GM19372 (cell line): ENCODE measurements at regions not wholly inside any gene's neighbourhood (a gene's known extent, or its start where the extent isn't known, plus 50 kb on each side); places are given as distances from the start of the nearest gene placed in this dataset.

Experiments
- ATAC-seq: cut with Tn5 transposase; IDR thresholded peaks from one replicate; pipeline ENCODE4 v1.9.1; 2021; ENCODE audit warnings: mild to moderate bottlenecking, low read depth, moderate library complexity; ENCODE audit not compliant: unreplicated experiment

DNA sequence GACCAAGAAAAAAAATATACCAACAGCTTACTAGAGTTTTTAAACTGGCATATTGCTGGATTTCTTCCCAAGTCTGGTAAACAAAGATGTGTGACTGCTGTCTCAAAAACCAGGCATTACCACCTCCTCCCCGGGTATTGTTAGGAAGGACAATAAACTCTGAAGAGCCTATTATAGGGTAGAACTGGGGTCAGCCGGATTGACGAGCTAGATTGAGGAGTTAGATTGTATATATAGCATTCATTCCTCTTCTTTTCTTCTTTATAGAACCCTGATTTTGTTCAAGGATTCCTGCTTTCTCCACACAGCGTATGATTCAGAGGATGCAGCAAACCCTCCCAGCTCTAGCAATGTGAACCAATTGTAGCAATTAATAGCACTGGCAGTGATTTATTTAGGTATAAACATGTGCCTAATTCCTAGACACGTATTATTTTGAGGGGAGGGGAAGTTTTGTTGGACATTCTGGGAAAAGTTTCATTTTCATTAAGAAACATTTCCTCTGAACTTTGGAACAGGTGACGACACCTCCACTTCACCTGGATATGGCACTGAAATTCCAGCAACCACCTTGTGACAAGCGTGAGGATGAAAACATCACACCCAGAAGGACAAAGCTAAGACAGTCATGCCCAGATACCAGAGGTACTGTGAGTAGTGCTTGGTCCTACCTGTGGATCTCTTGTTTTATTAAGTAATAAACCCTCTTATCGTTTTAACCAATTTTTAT lies 679.4 kb upstream of the KIRREL3 start:
- ATAC-seq, result no peak

DNA sequence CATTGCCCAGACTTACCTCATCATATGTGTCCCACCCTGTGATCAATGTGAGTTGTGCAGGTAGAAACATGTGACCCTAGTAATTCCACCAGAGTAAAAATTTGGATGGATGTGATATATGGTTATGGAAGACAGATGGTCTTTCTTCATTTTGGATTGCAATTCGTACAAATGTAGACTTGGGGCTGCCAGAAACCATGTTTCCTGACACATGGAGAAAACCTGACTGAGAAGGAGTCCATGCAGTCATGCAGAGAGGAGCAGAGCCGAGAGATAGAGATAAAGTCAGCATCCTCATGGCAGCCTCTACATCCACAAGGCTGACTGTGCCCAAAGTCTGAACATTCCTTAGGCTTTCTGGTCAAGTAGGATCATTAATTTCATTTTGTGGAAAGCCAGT lies 678.1 kb upstream of the KIRREL3 start:
- ATAC-seq, result no peak

DNA sequence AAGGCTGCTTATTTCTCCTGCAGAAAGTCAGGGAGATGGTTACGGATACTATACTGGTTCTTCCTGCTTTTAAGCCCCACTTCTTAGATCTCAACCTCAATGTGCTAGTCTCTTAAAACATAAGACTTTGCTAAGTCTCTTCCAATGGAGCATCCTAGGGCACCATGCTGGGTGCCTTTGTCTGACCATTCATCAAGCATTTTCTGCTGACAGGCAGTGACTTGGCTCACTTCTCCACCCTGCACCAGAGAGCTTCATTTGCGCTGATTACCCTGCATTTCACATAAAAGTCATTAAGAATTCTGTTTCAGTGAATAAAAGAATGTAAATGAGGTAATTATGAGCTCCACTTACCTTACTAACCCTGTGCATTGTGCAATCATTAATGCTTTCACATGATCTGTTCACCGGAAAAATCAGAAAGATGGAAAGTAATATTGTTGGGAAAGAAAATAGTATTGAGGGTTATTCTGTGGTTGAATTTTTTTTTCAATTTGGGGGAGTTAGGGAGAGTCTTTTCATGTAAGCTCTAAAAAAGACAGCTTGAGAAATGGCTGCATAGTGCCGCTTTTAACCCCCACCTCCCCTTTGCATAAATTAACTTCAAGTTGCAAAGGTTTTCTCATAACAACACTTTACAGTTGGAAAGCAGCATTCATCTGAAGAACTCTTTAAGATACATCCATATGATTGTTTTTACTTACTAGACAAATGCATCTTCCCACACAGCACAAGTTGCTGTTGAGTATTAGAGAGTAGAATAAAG lies 677.3 kb upstream of the KIRREL3 start:
- no peak for ATAC-seq

DNA sequence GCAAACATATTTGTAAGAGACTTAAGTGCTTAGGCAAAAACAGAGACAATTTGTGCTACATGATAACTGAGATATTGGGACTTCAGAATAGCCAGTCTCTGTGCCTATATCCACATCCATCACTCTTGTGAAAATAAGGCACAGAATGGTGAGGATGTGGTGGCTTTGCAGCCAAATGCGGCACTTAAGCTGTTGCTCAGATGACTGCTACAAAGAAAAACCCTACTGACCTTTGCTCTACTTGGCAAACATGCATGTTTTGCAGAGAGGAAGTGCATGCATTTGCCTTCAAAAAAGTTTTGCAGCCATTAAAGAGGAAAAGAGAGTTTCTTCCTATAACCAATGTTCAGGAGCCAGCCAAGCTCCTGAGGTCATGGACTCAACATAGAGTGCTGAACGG lies 675.0 kb upstream of the KIRREL3 start:
- ATAC-seq, result no peak

DNA sequence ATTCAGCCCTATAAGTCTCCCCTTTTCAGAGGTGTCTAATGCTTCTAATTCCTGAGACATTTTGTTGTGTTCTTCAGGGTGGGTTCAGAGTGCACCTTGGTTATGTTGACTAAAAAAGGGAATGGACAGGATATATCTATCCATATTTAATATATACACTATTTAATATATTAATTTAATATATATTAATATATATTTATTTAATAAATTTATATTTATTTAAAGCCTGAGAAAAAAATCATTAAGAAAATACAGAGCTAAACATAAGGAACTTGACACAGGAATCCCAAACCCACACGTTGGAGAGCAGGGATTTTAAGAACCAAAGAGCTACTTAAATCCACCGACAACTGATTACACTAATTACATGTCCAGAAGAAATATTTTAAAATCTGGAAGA lies 674.2 kb upstream of the KIRREL3 start:
- ATAC-seq, result no peak

DNA sequence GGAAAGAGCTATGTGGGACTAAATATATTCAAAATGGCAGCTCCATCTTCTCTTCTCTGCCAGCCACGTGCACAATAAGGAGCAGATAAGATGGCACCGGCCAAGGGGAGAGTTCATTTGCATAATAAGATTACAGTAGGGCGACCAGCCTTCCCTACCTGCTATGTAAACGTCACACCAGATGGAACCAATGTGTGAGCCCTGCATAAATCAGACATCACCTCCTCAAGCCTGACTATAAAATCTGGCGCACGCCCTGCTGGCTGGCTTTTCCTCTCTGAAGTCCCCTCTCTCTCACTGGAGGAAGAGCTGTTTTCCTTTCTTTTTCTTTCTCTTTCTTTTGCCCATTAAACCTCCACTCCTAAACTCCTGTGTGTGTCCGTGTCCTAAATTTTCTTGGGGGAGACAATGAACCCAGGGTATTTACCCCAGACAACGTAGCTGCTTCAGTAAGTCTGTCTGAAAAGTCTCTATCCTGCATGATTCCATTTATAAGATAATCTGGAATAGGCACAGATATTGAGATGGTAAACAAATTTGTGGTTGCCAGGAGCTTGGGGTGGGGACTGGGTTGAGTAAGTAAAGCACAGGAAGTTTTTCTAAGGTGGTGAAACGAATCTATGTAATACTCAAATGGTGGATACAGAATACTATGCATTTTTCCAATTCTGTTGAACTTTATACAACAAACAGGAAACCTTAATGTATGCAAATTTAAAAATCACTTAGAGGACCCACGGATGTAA lies 670.0 kb upstream of the KIRREL3 start:
- ATAC-seq, result no peak

DNA sequence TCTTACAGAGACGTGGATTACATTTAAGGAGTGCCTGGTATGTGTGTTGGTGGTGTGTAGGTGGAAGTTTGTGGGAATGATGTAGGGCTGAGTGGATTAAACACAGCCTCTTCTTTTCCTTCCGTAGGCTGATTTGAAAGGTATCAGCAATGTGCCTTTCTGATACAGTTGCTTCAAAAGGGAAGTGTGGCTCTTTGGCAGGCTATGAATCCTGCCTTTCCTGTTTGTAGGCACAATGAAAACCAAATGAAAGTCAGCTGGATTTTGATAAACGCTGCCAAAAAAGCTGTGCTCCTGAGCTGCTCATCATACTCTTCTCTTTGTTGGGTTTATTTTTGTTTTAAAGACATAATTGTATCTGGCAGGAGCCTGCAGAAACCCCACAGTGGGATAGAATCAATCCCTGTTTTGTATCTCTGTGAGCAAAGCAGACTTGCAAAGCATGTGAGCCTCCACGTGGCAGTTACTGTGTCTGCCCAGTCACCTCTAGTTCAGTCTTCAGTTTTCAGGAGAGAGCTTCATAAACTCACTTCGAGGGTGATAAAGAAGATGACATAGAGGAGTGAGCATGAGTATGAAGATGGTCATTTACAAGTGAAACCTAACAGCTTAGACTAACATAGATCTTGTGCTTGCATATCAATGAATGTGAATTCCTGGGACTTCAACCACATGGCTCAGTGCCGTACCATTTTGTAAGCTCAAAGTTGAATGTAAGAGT lies 655.7 kb upstream of the KIRREL3 start:
- no peak for ATAC-seq

DNA sequence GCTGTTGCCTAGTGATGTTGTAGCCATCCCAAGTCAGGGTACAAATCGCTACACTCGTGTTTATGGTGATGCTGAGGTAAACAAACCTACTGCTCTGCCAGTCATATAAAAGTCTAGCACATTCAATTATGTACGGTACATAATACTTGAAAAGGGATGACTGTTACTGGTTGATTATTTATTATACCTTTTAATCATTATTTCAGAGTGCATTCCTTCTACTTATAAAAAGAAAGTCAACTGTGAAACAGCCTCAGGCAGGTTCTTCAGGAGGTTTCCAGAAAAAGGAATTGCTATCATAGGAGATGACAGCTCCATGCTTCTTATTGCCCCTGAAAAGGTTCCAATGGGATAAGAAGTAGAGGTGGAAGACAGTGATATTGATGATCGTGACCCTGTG lies 652.5 kb upstream of the KIRREL3 start:
- no peak for ATAC-seq

DNA sequence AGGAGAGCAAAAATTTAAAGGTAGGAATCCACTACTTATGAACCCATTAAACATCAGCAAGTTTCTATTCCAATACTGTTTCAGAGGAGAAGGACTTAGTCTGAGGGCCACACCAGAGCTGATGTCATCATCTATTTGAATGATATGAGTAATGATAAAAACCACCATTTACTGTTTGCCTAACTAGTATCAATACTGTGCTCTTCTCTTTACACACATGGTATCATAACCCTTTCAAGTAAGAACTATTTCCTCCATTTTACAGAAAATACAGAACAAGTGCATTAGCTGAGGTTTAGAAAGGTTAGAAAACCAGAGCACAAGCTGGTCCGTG lies 651.3 kb upstream of the KIRREL3 start:
- ATAC-seq, result no peak

DNA sequence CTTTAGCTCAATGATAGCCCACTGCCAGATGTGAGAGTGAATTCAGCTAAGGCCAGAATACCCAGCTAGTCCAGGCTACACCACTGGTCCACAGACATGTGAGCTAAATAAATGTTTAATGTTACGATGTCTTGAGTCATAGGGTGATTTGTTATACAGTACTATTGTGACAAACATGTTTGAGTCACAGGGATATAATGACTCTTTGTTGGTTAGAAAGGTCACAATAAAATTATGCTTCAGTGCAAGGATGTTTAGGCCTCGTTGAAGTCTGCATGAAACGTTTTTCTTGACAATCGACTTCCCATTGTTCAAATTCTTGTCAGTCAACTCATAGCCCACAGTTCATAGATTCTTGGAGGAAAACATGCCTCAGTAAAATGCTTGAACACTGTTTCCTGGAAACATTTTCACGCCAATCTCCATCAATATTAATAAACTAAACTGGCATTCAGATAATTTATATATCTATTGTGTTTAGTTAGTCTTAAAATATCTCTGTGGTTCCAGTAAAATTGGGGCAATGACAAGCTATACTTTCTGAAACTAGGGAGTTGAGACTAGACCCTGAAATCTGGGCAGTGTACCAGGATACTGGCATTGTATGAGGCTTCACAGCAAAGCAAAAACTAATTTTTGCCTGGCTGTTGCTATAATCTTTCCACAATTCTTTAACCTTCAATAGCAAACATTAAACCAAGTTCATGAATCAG lies 650.8 kb upstream of the KIRREL3 start:
- ATAC-seq, result no peak

DNA sequence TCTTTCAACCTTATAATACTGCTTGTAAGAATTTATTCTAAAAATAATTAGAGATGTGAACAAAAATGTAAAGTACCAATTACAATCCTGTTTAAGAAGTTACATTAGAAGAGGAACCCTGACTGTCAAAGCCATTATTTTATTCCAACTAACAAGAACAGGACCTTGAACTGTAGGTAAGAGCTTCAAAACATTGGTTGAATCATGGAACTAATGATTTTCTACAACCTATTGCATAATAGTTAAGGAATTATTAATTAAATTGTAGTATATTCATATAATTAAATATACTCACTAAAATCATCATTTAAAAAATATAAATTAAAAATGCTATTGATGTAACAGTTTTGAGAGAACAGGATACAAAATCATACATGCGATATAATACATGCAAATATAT lies 649.4 kb upstream of the KIRREL3 start:
- no peak for ATAC-seq

DNA sequence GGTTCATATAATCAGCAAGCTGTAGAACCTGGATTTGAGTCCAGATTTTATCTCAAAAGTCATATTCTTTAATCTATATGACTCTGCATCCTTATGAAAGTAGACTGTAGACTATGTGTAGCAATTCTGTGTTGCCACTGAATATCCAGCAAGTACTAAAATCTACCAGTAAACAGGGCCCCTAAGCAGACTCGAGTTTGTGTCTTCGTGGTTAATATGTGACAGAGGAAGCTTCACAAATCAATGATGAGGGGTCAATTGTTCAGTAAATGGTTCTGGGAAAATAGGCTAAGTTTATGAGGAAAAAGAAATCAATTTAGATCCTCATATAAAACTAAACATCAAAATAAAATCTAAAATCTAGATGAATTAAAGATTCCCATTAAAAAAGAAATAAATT lies 648.5 kb upstream of the KIRREL3 start:
- ATAC-seq, result no peak

DNA sequence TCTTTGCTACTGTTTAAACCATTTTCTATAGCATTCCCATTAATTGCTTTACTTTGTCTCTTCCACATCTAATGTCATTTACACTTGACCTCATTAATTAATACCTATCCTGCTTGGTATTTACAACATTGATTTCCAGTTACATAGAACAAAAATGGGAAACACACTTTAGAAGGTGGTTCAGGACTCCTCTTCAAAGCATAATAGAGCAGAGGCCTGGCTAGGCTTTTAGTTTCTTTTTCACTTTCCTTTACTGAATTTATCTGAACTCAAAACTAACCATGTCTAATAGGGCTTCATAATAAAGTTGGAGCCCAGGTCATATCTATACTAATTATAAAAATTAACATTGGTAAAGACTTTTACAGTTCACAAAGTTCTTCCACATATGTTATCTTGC lies 648.0 kb upstream of the KIRREL3 start:
- ATAC-seq, result no peak

DNA sequence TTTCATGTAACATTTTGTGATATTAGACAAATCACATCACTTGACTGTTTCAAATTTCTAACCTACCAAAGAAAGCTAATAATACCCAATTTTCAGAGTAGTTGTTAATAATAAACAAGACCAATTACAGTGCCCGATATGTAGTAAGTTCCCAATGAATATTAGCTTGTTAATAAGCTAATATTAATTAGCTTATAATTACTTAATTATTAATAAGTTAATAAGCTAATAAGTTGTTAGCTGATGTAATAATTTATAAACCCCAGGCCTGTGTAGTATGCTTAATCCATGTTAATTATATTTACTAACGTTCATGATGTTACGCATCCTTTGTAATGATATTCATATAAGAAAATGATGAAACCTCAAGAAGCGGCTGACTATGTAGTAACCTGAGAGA lies 643.8 kb upstream of the KIRREL3 start:
- no peak for ATAC-seq

DNA sequence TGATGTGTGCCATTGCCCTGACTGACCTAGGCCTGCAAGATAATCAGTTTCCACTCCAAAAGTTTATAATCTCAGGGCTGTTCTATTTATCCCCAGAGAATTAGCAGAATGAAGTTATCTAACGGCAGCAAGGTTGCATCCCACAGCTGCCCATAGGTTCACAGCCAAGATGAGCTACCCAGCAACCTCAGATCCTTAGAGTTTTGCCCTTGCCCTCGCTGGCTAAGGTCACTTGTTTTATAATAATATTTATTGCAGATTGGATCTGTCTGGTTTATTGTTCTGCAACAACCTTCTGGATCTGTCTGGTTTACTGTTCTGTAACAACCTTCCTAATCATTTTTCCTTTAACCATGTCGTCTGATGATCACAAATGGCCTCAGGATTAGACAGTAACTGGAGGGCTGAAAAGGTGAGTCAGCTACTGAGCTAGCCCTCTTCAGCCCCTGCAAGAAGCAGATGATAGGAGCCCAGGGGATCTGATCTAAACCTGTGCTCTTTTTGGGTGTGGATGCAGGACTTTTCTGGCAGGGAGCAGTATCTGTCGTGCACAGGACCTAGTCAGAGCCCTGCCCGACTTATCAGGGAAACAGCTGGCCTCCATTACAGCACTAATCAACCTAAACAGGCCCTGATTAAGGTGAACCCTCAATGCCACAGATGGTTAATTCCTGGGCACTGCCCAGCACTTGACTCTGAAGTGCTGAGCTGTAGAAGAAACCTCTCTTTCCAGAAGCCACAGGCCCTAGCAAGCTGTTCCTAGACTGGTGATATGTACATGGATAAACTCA lies 642.9 kb upstream of the KIRREL3 start:
- no peak for ATAC-seq

DNA sequence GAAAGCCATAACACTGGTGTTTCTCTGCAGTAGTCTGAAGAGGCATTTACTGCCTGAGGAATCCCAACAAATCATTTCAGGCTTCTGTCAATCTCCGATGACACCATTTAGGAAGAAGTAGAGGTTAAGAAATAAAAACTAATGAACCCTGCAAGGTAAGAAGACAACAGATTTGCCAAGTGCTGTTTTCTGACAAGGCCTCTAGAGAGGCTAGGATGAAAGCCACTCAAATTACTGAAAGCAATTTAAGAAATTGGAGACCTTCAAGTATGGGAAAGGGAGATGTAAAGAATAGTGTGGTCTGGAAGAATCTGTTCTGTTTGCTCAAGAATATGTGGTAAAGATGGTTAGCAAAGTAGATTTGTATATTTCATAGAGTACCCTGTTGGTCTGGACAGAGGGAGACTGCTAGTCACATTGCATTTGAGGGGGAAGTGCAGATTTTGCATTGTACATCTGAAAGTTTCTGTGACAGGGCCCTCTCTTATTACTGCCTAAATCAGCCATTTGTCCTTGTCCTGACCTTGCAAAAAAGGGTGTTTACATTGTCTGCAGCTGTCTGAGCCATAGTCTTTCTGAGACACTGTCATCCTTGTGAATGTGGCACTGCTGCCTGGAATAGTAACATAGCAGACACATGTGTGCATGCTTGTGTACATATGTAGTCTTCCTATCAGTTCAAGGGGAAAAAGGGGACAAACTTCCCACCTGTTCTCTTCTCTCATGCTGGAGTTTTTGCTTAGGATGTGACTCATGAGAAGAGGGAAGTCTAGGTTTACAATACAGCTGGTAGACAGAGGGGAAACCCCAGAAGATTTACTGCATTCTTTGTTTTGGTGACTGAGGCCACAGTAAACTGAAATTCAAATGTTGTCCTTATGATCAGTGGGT lies 640.2 kb upstream of the KIRREL3 start:
- ATAC-seq, result no peak

DNA sequence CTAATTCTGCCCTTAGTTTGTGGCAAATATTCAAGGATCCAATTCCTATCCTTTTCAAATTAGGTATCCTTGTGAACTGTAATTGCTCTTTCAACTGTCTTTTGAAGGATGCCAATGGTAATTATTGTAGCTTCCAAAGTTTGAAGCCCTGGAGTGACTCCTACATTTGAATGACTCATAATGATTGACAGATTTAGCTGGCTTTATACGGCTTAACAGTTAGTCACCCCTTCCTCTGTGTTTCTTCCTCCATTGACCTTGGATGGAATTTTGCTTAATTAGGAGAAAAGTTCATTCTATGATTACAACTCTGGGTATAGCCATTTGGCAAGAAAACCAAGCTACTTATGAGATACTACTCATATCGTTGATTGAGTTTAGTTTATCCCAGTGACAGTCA lies 639.3 kb upstream of the KIRREL3 start:
- no peak for ATAC-seq

DNA sequence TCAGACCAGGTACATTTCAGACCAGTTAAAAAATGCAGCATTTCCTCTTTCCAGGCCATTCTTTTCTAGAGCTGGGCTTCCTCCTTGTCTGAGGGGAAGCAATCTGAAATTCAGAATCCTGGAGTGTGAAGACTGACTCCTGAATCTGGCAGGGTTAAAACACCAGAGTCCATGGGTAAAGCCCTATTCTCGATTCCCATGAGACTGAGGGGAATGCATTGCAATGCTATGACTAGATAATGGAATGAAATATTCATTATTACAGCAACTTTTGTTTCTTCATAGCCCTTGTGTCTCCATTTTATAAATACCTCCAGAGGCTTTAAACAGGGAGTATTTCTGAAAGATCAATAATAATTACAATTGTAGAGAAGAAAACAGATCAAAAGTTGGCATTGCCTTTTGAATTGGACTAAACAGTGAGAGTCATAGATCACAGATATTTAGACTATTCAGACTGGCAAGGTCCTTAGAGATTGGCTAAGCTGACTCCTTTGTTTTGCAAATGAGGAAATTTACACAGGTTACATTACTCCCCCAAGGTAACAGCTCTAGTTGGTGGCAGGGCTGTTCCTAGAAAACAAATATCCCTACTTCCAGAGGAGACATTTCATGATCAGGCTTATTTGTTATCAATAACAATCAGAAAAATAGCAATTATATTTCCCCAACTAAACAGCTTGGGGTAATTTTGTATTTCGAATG lies 632.6 kb upstream of the KIRREL3 start:
- no peak for ATAC-seq
